HCT116 (cell line): ENCODE measurements at regions not wholly inside any gene's neighbourhood (a gene's known extent, or its start where the extent isn't known, plus 50 kb on each side); places are given as distances from the start of the nearest gene placed in this dataset.

ENCODE experiments used
- ATAC-seq: fragments of 200-7000 bp; cut with Tn5 transposase; 2 replicates; pipeline ENCODE4 v1.9.1; 2020; ENCODE audit warnings: mild to moderate bottlenecking, moderate library complexity
- BruUV-seq: library from RNA; stranded (reverse); fragments of 400-500 nt; replicated peaks from 2 replicates; lab custom pipeline; 2021; lab: Mats Ljungman, UMichigan
- CTCF ChIA-PET: fragments of 300-600 bp; sonication (Branson Sonifier 250); formaldehyde crosslinking; loops from one replicate; lab custom pipeline; 2021; ENCODE audit warnings: antibody characterized with exemption; lab: Charles Lee
- POLR2A ChIA-PET: fragments of 300-600, 350-600 bp; sonication (Branson Sonifier 250); formaldehyde crosslinking; loops from one replicate; lab custom pipeline; 2021; ENCODE audit warnings: antibody characterized with exemption; lab: Charles Lee
- RAD21 ChIA-PET, 2 experiments: fragments of 300-600 bp; sonication (Branson Sonifier 250); formaldehyde crosslinking; loops; one replicate each; lab custom pipeline; 2023; ENCODE audit warnings: low total read pairs in 2 of 2; ENCODE audit not compliant: uncharacterized antibody in 2 of 2, unreplicated experiment in 2 of 2, low non-redundant PET in 1 of 2; lab: Charles Lee
- DNase-seq: peaks from one replicate; pipeline ENCODE4 v3.0.0-alpha.2; 2010; ENCODE audit warnings: low read depth, low spot score
- H2AFZ ChIP-seq: fragments of 200-600 bp; shearing (Covaris generic), sonication (generic); 2 replicates; pipeline ENCODE4 v1.6.1; 2017; ENCODE audit warnings: low read depth, mixed run types, mixed read lengths, antibody characterized with exemption, low read length; ENCODE audit not compliant: poor library complexity, severe bottlenecking
- H3K27ac ChIP-seq: 2 replicates; pipeline ENCODE4 v1.5.1; 2012; ENCODE audit warnings: low read depth, low read length
- H3K27me3 ChIP-seq: fragments of 200-600 bp; sonication (generic); 2 replicates; pipeline ENCODE4 v1.6.1; 2016; ENCODE audit warnings: mixed run types, low read length, mixed read lengths; ENCODE audit not compliant: insufficient read depth
- H3K36me3 ChIP-seq, 2 experiments: fragments of 200-500 bp in 1 of 2; fragments of 200-600 bp in 1 of 2; sonication (Bioruptor generic) in 1 of 2; sonication (generic) in 1 of 2; 2 replicates each; pipeline versions ENCODE4 v1.5.1 to v1.6.1; 2014 to 2016; ENCODE audit warnings: low read length in 2 of 2, inconsistent platforms in 1 of 2, mixed read lengths in 1 of 2, mixed run types in 1 of 2; ENCODE audit not compliant: insufficient read depth in 2 of 2, control insufficient read depth in 1 of 2
- H3K4me1 ChIP-seq, 2 experiments: fragments of 200-600 bp in 1 of 2; sonication (generic) in 1 of 2; 2 replicates each; pipeline versions ENCODE4 v1.5.1 to v1.6.1; 2012 to 2017; ENCODE audit warnings: low read length in 2 of 2, inconsistent platforms in 1 of 2, mild to moderate bottlenecking in 1 of 2, mixed read lengths in 1 of 2, mixed run types in 1 of 2, moderate library complexity in 1 of 2; ENCODE audit not compliant: insufficient read depth in 2 of 2, control insufficient read depth in 1 of 2
- H3K4me2 ChIP-seq: fragments of 200-600 bp; sonication (generic); 2 replicates; pipeline ENCODE4 v1.6.1; 2017; ENCODE audit warnings: mixed run types, low read length, mixed read lengths
- H3K4me3 ChIP-seq, 2 experiments: fragments of 200-600 bp in 1 of 2; sonication (generic) in 1 of 2; replicated peaks in 1 of 2; 2 replicates each; pipeline ENCODE4 v1.5.1; 2011 to 2016; ENCODE audit warnings: low read length in 2 of 2, control low read depth in 1 of 2, low read depth in 1 of 2, mild to moderate bottlenecking in 1 of 2, mixed read lengths in 1 of 2, mixed run types in 1 of 2
- H3K79me2 ChIP-seq: fragments of 200-600 bp; sonication (generic); 2 replicates; pipeline ENCODE4 v1.6.1; 2017; ENCODE audit warnings: mild to moderate bottlenecking, mixed run types, low read length, moderate library complexity, mixed read lengths; ENCODE audit not compliant: insufficient read depth
- H3K9ac ChIP-seq: fragments of 200-600 bp; sonication (generic); 2 replicates; pipeline ENCODE4 v1.6.1; 2016; ENCODE audit warnings: low read length, mixed read lengths
- H3K9me2 ChIP-seq: fragments of 200-600 bp; sonication (generic), shearing (Covaris generic); 2 replicates; pipeline ENCODE4 v1.6.1; 2017; ENCODE audit warnings: mixed run types, mild to moderate bottlenecking, moderate library complexity; ENCODE audit not compliant: insufficient read depth
- H3K9me3 ChIP-seq, 2 experiments: fragments of 200-500 bp in 1 of 2; fragments of 200-600 bp in 1 of 2; sonication (Bioruptor generic) in 1 of 2; sonication (generic) in 1 of 2; 2 replicates each; pipeline ENCODE4 v1.6.1; 2014 to 2017; ENCODE audit warnings: low read length in 2 of 2, mixed read lengths in 2 of 2, inconsistent platforms in 1 of 2, low read depth in 1 of 2, mild to moderate bottlenecking in 1 of 2, mixed run types in 1 of 2, moderate library complexity in 1 of 2; ENCODE audit not compliant: control insufficient read depth in 1 of 2, insufficient read depth in 1 of 2
- H4K20me1 ChIP-seq: fragments of 200-600 bp; sonication (generic), shearing (Covaris generic); 2 replicates; pipeline ENCODE4 v1.6.1; 2017; ENCODE audit warnings: mixed run types, mild to moderate bottlenecking, moderate library complexity; ENCODE audit not compliant: insufficient read depth
- CEBPB ChIP-seq: IDR thresholded peaks from 2 replicates; pipeline ENCODE4 v1.6.1; 2012; ENCODE audit warnings: low read depth
- EGR1 ChIP-seq: IDR thresholded peaks from 2 replicates; pipeline ENCODE4 v1.6.1; 2012; ENCODE audit warnings: low read depth
- EZH2phosphoT487 ChIP-seq: fragments of 200-600 bp; IDR thresholded peaks from 2 replicates; pipeline ENCODE4 v1.6.1; 2018; ENCODE audit warnings: antibody characterized with exemption, borderline replicate concordance
- JUND ChIP-seq: IDR thresholded peaks from 2 replicates; pipeline ENCODE4 v1.6.1; 2012
- POLR2A ChIP-seq: IDR thresholded peaks from 2 replicates; pipeline ENCODE4 v1.7.0; 2011; ENCODE audit warnings: borderline replicate concordance; ENCODE audit not compliant: insufficient read depth, insufficient read length; ENCODE audit errors: extremely low read depth
- RAD21 ChIP-seq: IDR thresholded peaks from 2 replicates; pipeline ENCODE4 v1.6.1; 2012; ENCODE audit warnings: low read depth, mild to moderate bottlenecking
- SIN3A ChIP-seq: IDR thresholded peaks from 2 replicates; pipeline ENCODE4 v1.6.1; 2012; ENCODE audit warnings: low read depth
- SP1 ChIP-seq: IDR thresholded peaks from 2 replicates; pipeline ENCODE4 v1.6.1; 2012; ENCODE audit warnings: low read depth
- YY1 ChIP-seq: IDR thresholded peaks from 2 replicates; pipeline ENCODE4 v1.6.1; 2011; ENCODE audit warnings: low read length, low read depth, moderate library complexity, mild to moderate bottlenecking; ENCODE audit not compliant: insufficient replicate concordance; ENCODE audit errors: extremely low read depth
- ZFX ChIP-seq: fragments of 450-650 bp; IDR thresholded peaks from 2 replicates; pipeline ENCODE4 v1.6.1; 2017
- ZNF274 ChIP-seq: fragments of 200-500 bp; sonication (Bioruptor generic); IDR thresholded peaks from 2 replicates; pipeline ENCODE4 v1.6.1; 2014; ENCODE audit warnings: mild to moderate bottlenecking, low read depth, low read length, inconsistent platforms
- intact Hi-C: fragments of 100-400 bp; cut with micrococcal nuclease; formaldehyde crosslinking; loops from 2 replicates; pipeline ENCODE4 v1.10.0; 2022
- TF ChIP-seq, protein P1 (sequence below): IDR thresholded peaks from 2 replicates; pipeline ENCODE4 v1.6.1; 2012
- TF ChIP-seq, protein P2 (sequence below): IDR thresholded peaks from 2 replicates; pipeline ENCODE4 v1.6.1; 2012; ENCODE audit warnings: low read depth
- TF ChIP-seq, protein P3 (sequence below): IDR thresholded peaks from 2 replicates; pipeline ENCODE4 v1.6.1; 2011; ENCODE audit warnings: mild to moderate bottlenecking, low read length, moderate library complexity; ENCODE audit not compliant: insufficient replicate concordance; ENCODE audit errors: extremely low read depth
- TF ChIP-seq, protein P4 (sequence below), 3 experiments: fragments of 200-600 bp in 1 of 3; sonication (generic) in 1 of 3; IDR thresholded peaks in 2 of 3; conservative IDR thresholded peaks in 1 of 3; 2 replicates each; pipeline ENCODE4 v1.5.1; 2012 to 2017; ENCODE audit warnings: low read depth in 2 of 3, low read length in 2 of 3, antibody characterized with exemption in 1 of 3, borderline replicate concordance in 1 of 3, control low read depth in 1 of 3, mild to moderate bottlenecking in 1 of 3, mixed read lengths in 1 of 3, mixed run types in 1 of 3, moderate library complexity in 1 of 3; ENCODE audit not compliant: insufficient read depth in 1 of 3

DNA sequence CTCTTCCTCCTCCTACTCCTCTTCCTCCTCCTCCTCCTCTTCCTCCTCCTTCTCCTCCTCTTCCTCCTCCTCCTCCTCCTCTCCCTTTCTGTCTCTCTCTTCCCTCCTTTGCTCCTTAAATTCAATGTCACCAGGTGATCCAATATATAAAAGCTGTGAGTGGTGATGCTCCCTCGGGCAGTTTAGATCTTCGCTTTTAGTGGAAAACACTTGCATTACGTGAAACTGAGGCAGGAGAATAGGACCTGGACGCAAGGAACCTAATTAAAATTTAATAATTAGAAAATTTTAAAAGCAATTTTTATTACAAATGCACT is 279.7 kb downstream of the XXYLT1 start:
- POLR2A ChIA-PET: no interaction called here
- ATAC-seq (no peak), DNase-seq (no peak)
- BruUV-seq: no TSS peak
- intact Hi-C loops: no loop called here
- H3K79me2 ChIP-seq: no peaks in the 10 kb centered on the region
- CTCF ChIA-PET: no interaction called here
- H3K9me2 ChIP-seq: no peaks in the 10 kb centered on the region
- no peaks in the 10 kb centered on the region for H4K20me1 ChIP-seq
- no peak overlapping the region for H3K4me2 ChIP-seq
- H3K4me1 ChIP-seq: peaks cover 0 to 11% of the 10 kb centered on the region in 2 experiments; a peak in 1 of 4 replicates
- no peak overlapping the region for H3K4me3 ChIP-seq
- no peak overlapping the region for H3K27ac ChIP-seq
- TF ChIP-seq ZNF274 (no peak), SP1 (no peak), POLR2A (no peak), JUND (no peak), ZFX (no peak), EGR1 (no peak), RAD21 (no peak), YY1 (no peak), SIN3A (no peak), EZH2phosphoT487 (no peak), CEBPB (no peak)
- TF ChIP-seq, protein P1, sequence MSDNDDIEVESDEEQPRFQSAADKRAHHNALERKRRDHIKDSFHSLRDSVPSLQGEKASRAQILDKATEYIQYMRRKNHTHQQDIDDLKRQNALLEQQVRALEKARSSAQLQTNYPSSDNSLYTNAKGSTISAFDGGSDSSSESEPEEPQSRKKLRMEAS: no peak
- TF ChIP-seq, protein P2, sequence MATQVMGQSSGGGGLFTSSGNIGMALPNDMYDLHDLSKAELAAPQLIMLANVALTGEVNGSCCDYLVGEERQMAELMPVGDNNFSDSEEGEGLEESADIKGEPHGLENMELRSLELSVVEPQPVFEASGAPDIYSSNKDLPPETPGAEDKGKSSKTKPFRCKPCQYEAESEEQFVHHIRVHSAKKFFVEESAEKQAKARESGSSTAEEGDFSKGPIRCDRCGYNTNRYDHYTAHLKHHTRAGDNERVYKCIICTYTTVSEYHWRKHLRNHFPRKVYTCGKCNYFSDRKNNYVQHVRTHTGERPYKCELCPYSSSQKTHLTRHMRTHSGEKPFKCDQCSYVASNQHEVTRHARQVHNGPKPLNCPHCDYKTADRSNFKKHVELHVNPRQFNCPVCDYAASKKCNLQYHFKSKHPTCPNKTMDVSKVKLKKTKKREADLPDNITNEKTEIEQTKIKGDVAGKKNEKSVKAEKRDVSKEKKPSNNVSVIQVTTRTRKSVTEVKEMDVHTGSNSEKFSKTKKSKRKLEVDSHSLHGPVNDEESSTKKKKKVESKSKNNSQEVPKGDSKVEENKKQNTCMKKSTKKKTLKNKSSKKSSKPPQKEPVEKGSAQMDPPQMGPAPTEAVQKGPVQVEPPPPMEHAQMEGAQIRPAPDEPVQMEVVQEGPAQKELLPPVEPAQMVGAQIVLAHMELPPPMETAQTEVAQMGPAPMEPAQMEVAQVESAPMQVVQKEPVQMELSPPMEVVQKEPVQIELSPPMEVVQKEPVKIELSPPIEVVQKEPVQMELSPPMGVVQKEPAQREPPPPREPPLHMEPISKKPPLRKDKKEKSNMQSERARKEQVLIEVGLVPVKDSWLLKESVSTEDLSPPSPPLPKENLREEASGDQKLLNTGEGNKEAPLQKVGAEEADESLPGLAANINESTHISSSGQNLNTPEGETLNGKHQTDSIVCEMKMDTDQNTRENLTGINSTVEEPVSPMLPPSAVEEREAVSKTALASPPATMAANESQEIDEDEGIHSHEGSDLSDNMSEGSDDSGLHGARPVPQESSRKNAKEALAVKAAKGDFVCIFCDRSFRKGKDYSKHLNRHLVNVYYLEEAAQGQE: no peak
- TF ChIP-seq, protein P3, sequence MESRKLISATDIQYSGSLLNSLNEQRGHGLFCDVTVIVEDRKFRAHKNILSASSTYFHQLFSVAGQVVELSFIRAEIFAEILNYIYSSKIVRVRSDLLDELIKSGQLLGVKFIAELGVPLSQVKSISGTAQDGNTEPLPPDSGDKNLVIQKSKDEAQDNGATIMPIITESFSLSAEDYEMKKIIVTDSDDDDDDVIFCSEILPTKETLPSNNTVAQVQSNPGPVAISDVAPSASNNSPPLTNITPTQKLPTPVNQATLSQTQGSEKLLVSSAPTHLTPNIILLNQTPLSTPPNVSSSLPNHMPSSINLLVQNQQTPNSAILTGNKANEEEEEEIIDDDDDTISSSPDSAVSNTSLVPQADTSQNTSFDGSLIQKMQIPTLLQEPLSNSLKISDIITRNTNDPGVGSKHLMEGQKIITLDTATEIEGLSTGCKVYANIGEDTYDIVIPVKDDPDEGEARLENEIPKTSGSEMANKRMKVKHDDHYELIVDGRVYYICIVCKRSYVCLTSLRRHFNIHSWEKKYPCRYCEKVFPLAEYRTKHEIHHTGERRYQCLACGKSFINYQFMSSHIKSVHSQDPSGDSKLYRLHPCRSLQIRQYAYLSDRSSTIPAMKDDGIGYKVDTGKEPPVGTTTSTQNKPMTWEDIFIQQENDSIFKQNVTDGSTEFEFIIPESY: no peak
- TF ChIP-seq, protein P4, sequence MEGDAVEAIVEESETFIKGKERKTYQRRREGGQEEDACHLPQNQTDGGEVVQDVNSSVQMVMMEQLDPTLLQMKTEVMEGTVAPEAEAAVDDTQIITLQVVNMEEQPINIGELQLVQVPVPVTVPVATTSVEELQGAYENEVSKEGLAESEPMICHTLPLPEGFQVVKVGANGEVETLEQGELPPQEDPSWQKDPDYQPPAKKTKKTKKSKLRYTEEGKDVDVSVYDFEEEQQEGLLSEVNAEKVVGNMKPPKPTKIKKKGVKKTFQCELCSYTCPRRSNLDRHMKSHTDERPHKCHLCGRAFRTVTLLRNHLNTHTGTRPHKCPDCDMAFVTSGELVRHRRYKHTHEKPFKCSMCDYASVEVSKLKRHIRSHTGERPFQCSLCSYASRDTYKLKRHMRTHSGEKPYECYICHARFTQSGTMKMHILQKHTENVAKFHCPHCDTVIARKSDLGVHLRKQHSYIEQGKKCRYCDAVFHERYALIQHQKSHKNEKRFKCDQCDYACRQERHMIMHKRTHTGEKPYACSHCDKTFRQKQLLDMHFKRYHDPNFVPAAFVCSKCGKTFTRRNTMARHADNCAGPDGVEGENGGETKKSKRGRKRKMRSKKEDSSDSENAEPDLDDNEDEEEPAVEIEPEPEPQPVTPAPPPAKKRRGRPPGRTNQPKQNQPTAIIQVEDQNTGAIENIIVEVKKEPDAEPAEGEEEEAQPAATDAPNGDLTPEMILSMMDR (IDR thresholded peaks at IDR 0.05 in 2 of 3, conservative IDR thresholded peaks at IDR 0.05 in 1 of 3; ENCODE audit: borderline replicate concordance in 1 of 3, insufficient read depth in 1 of 3, low read depth in 2 of 3, low read length in 2 of 3): no peak
- no peaks in the 10 kb centered on the region for H3K9me3 ChIP-seq
- H2AFZ ChIP-seq: no peak overlapping the region
- H3K27me3 ChIP-seq: no peaks in the 10 kb centered on the region
- RAD21 ChIA-PET: no interaction called here
- no peaks in the 10 kb centered on the region for H3K36me3 ChIP-seq
- H3K9ac ChIP-seq: no peak overlapping the region
